ENCODE measurements at regions not wholly inside any gene's neighbourhood (a gene's known extent, or its start where the extent isn't known, plus 50 kb on each side); places are given as distances from the start of the nearest gene placed in this dataset.
"Not testable (repeated sequence)": the region's sequence is repeated elsewhere in the genome, so short reads cannot be mapped to it uniquely, and the experiment has no call there.

DNA sequence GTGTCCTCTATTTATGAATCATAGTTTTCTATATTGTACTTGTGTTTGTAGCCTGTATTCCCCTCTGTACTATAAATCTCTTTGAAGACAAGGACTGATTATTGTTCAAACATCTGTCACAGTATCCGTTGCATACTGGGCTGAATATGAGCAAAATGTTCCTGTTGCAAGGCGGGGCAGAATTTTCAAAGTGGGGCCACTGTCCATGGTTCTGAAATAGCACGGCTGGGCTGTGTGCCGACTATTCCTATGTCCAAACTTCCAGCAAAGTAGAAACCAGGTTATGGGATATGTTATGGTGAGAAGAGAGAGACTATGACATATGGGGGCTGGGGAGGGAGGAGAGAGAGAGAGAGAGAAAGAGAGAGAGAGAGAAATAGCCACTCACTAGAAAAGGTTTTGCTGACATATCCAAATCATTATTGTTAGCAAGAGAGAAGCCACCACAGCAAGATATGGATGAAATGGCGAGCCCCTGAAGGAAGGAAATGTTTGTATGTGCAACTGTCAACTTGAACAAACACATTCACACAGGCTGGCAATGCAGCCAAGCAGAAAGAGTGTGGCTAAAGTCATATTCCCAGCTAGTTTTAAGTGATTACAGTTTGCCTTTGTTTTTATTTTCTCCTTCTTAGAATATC lies 107.0 kb upstream of the GPR12 start:
- TF ChIP-seq POLR2AphosphoS5 (IDR thresholded peaks at IDR 0.05; ENCODE audit: low read depth, low read length) (no peak), TAF1 (IDR thresholded peaks at IDR 0.05; ENCODE audit: borderline replicate concordance, low read depth, low read length) (no peak)
- DNase-seq (ENCODE audit: insufficient read length) (no peak), FAIRE-seq (no peak)

DNA sequence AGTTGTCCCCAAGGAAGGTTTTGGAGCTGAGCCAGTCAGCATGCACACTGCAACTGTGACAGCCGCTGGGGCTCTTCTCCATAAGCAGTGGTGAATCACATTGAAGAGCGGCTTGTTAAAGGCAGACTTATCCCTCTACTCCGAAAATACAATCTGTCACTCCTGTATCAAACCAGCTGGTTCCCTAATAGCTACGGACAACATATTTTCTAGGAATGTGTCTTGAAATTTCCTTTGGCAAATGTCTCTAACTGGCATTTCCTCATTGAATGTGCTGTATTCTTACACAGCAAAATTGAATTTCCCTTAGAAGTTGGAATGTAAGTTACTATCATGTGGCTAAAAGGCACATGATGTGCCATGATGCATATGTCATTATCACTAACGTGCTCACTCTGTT lies 104.0 kb upstream of the GPR12 start:
- DNase-seq (ENCODE audit: insufficient read length) (no peak), FAIRE-seq (no peak)
- no peak for TF ChIP-seq POLR2AphosphoS5 (IDR thresholded peaks at IDR 0.05; ENCODE audit: low read depth, low read length)
- no peak for TF ChIP-seq POLR2A (IDR thresholded peaks at IDR 0.05; ENCODE audit: low read depth, low read length)
- TF ChIP-seq TAF1 (IDR thresholded peaks at IDR 0.05; ENCODE audit: borderline replicate concordance, low read depth, low read length): no peak

DNA sequence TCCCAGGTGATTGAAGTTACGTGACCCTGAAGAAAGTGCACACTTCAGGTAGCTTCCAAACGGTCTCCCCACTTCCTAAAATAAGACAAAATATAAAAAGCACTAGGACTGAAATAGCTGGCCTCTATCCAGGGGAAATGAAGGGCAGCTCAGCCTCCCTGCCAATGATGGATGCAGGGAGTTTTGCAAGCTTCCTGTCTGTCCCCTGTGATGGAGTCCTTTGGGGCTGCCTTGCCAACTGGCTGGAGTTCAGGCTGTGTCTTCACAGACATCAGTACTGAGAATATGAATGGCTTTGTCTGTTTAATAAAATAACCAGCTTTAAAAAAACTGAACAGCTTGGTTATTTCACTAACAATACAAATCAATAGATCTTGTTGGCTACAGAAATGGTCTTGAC lies 101.4 kb upstream of the GPR12 start:
- FAIRE-seq (no peak), DNase-seq (ENCODE audit: insufficient read length) (no peak)
- TF ChIP-seq POLR2AphosphoS5 (IDR thresholded peaks at IDR 0.05; ENCODE audit: low read depth, low read length) (no peak), POLR2A (IDR thresholded peaks at IDR 0.05; ENCODE audit: low read depth, low read length) (no peak), TAF1 (IDR thresholded peaks at IDR 0.05; ENCODE audit: borderline replicate concordance, low read depth, low read length) (no peak)

GRCh38 chr13:26855921-26856320 lies 95.3 kb upstream of the GPR12 start:
- DNase-seq (ENCODE audit: insufficient read length) (no peak), FAIRE-seq (no peak)
- TF ChIP-seq TAF1 (IDR thresholded peaks at IDR 0.05; ENCODE audit: borderline replicate concordance, low read depth, low read length) (no peak), POLR2A (IDR thresholded peaks at IDR 0.05; ENCODE audit: low read depth, low read length) (no peak), POLR2AphosphoS5 (IDR thresholded peaks at IDR 0.05; ENCODE audit: low read depth, low read length) (no peak)

DNA sequence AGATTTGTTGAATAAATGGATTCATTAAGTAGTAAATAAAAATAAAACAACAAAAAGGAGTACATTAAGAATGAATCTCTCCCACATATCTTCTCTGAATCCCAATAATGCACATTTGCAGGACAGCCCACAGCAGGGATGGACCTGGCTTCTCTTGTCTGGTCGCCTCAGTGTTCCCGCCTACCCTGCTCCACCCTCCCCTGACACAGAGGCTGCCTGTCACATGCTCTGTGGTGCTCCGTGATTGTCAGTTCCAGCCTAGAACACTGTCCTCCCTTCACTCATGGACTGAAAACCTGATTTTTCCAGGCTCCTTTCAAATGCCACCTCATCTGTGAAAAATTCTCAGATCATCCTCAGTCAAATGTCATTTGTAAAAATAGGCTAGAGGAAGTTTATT lies 94.5 kb upstream of the GPR12 start:
- no peak for DNase-seq (ENCODE audit: insufficient read length)
- TF ChIP-seq POLR2A (IDR thresholded peaks at IDR 0.05; ENCODE audit: low read depth, low read length) (no peak), POLR2AphosphoS5 (IDR thresholded peaks at IDR 0.05; ENCODE audit: low read depth, low read length) (no peak), TAF1 (IDR thresholded peaks at IDR 0.05; ENCODE audit: borderline replicate concordance, low read depth, low read length) (no peak)
- FAIRE-seq: no peak

GRCh38 chr13:26853323-26853722 lies 92.7 kb upstream of the GPR12 start:
- DNase-seq (ENCODE audit: insufficient read length) (no peak), FAIRE-seq (no peak)

GRCh38 chr13:26847281-26847680 lies 86.7 kb upstream of the GPR12 start:
- TF ChIP-seq POLR2AphosphoS5 (IDR thresholded peaks at IDR 0.05; ENCODE audit: low read depth, low read length): no peak
- DNase-seq (ENCODE audit: insufficient read length) (no peak), FAIRE-seq (no peak)

More at GRCh38 chr13:26853323-26853722, 92.7 kb upstream of the GPR12 start:
- TF ChIP-seq POLR2AphosphoS5 (IDR thresholded peaks at IDR 0.05; ENCODE audit: low read depth, low read length) (no peak), POLR2A (IDR thresholded peaks at IDR 0.05; ENCODE audit: low read depth, low read length) (no peak), TAF1 (IDR thresholded peaks at IDR 0.05; ENCODE audit: borderline replicate concordance, low read depth, low read length) (no peak)

- DNase-seq (ENCODE audit: insufficient read length); FAIRE-seq: not testable (repeated sequence)
Measured at GRCh38 chr13:26845063-26845462, 84.5 kb upstream of the GPR12 start.

DNA sequence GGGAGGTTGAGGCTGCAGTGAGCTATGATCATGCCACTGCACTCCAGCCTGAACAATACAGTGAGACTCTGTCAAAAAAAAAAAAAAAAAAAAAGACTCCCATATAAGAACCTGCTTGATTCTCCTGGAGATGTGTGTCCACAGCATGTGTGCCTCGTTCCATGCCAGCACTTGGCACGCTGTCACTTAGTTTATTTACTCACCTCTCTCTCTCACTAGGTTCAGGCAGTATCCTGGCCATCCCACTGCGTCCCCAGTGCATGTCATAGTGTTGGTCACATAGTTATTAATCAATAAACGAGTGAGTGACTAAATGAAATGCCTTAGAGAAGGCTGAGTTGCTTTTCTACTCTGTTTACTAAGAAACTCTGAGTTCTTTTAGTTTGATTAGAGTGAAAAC lies 79.1 kb upstream of the GPR12 start:
- FAIRE-seq (no peak), DNase-seq (ENCODE audit: insufficient read length) (no peak)
- no peak for TF ChIP-seq POLR2AphosphoS5 (IDR thresholded peaks at IDR 0.05; ENCODE audit: low read depth, low read length)

DNA sequence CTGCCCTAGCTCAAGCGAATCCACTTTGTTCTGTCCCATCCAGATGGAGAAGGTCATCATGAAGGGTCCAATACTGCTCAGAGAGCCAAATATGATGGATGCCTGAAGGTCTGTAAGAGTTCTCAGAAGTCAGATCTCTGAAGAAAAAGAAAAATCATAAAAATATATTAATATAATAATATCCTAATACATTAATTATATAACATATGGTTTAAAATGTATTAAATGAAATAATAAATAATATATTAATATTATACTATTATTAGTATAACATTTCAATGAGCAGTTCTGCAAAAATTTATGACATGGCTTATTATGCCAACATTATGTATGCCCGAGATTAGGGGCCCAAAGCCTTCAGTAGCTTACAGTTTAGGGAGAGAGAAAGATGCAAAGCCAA lies 78.2 kb upstream of the GPR12 start:
- no peak for FAIRE-seq
- TF ChIP-seq POLR2AphosphoS5 (IDR thresholded peaks at IDR 0.05; ENCODE audit: low read depth, low read length) (no peak), TAF1 (IDR thresholded peaks at IDR 0.05; ENCODE audit: borderline replicate concordance, low read depth, low read length) (no peak), POLR2A (IDR thresholded peaks at IDR 0.05; ENCODE audit: low read depth, low read length) (no peak)

DNA sequence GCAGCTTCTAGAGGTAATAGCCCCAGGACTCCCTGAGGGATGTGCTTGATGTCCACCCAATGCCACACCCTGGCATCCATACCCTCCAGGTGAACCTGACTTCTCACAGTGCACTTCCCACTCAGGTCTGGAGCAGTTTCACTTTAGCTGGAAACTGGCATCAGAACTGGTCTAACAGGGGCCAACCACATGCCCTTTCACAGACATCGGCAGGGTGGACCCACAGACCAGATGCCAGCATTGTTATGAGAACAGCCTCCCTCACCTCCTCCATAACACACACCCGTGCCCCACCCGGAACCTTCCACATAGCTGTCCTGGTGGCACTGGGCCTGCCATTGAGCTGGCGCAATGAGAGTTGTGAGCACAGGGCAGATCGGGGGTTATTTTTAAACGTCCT lies 77.4 kb upstream of the GPR12 start:
- DNase-seq (ENCODE audit: insufficient read length) (no peak), FAIRE-seq (no peak)
- TF ChIP-seq POLR2A (IDR thresholded peaks at IDR 0.05; ENCODE audit: low read depth, low read length) (no peak), POLR2AphosphoS5 (IDR thresholded peaks at IDR 0.05; ENCODE audit: low read depth, low read length) (no peak), TAF1 (IDR thresholded peaks at IDR 0.05; ENCODE audit: borderline replicate concordance, low read depth, low read length) (no peak)

More for the DNA sequence above, 78.2 kb upstream of the GPR12 start:
- DNase-seq (ENCODE audit: insufficient read length): no peak

DNA sequence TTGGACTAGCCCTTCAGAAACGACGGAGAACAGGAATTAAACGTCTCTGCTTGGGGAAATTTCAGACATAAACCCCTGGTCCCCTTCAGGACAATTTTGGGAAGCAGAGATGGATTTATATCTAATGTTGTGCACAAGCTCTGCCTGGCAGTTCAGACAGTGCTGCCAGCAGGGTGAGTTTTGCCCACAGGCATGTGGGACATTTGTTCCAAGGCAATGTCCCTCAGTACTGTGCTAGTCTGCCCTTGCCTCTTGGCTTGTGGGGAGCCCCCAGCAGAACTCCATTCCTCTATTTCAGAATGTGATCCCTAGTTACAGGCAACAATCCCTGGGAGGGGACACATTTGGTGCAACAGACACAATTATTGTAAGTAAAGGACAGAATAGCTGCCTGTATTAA lies 76.5 kb upstream of the GPR12 start:
- TF ChIP-seq POLR2AphosphoS5 (IDR thresholded peaks at IDR 0.05; ENCODE audit: low read depth, low read length) (no peak), TAF1 (IDR thresholded peaks at IDR 0.05; ENCODE audit: borderline replicate concordance, low read depth, low read length) (no peak), POLR2A (IDR thresholded peaks at IDR 0.05; ENCODE audit: low read depth, low read length) (no peak)
- no peak for FAIRE-seq
- no peak for DNase-seq (ENCODE audit: insufficient read length)

GRCh38 chr13:26836626-26837025 lies 76.0 kb upstream of the GPR12 start:
- FAIRE-seq (no peak), DNase-seq (ENCODE audit: insufficient read length) (no peak)
- TF ChIP-seq POLR2AphosphoS5 (IDR thresholded peaks at IDR 0.05; ENCODE audit: low read depth, low read length) (no peak), TAF1 (IDR thresholded peaks at IDR 0.05; ENCODE audit: borderline replicate concordance, low read depth, low read length) (no peak)

Measured in GM12892 (cell line).